ENCODE measurements at regions not wholly inside any gene's neighbourhood (a gene's known extent, or its start where the extent isn't known, plus 50 kb on each side); places are given as distances from the start of the nearest gene placed in this dataset.

- Histone ChIP-seq H3K36me3 (no peaks in the 10 kb centered on the region), H3K4me1 (ENCODE audit: insufficient read depth) (peaks cover 7% of the 10 kb centered on the region), H3K27ac (no peak overlapping the region), H3K4me3 (no peak overlapping the region), H3K27me3 (no peaks in the 10 kb centered on the region), H3K9me3 (no peaks in the 10 kb centered on the region)
- WGBS, 3 donors: 61 to 73% (median 63%) methylated on average over 2 of the region's 2 CpGs
- DNase-seq: no peak
- TF ChIP-seq CTCF (IDR thresholded peaks at IDR 0.05) (no peak), EP300 (IDR thresholded peaks at IDR 0.05) (no peak), POLR2A (IDR thresholded peaks at IDR 0.05) (no peak)
- intact Hi-C loops (cut with DNase I): no loop called here
Measured at GRCh38 chr6:132132422-132132821, 181.2 kb upstream of the CCN2 start.

GRCh38 chr6:132131758-132132157 is 180.6 kb upstream of the CCN2 start:
- peak overlapping the region in 1 of 2 donors; percentile 77 for H3K27ac ChIP-seq
- intact Hi-C loops (cut with DNase I): no loop called here
- no peak overlapping the region for H3K4me3 ChIP-seq

GRCh38 chr6:132131351-132131750 is 180.2 kb upstream of the CCN2 start:
- Histone ChIP-seq H3K27me3 (no peaks in the 10 kb centered on the region), H3K27ac (peak overlapping the region; percentile 41 to 77), H3K36me3 (no peaks in the 10 kb centered on the region), H3K4me1 (ENCODE audit: insufficient read depth) (peaks cover 7% of the 10 kb centered on the region), H3K9me3 (no peaks in the 10 kb centered on the region), H3K4me3 (peak overlapping the region; percentile 4)
- no peak for DNase-seq
- WGBS, 3 donors: 31 to 39% (median 31%) methylated on average over 3 of the region's 3 CpGs
- no peak for TF ChIP-seq CTCF (IDR thresholded peaks at IDR 0.05)
- TF ChIP-seq EP300 (IDR thresholded peaks at IDR 0.05): no peak
- TF ChIP-seq POLR2A (IDR thresholded peaks at IDR 0.05): no peak
- intact Hi-C loops (cut with DNase I): no loop called here

More at GRCh38 chr6:132131758-132132157, 180.6 kb upstream of the CCN2 start:
- no peak for TF ChIP-seq EP300 (IDR thresholded peaks at IDR 0.05)
- no peak for TF ChIP-seq CTCF (IDR thresholded peaks at IDR 0.05)
- no peak for TF ChIP-seq POLR2A (IDR thresholded peaks at IDR 0.05)
- Histone ChIP-seq H3K9me3 (no peaks in the 10 kb centered on the region), H3K36me3 (no peaks in the 10 kb centered on the region), H3K27me3 (no peaks in the 10 kb centered on the region), H3K4me1 (ENCODE audit: insufficient read depth) (peaks cover 7% of the 10 kb centered on the region)
- WGBS, 3 donors: 29 to 40% (median 30%) methylated on average over 2 of the region's 2 CpGs
- DNase-seq: peak in 3 of 5 donors; percentile 11 to 42 (median 18)

- Histone ChIP-seq H3K4me1 (ENCODE audit: insufficient read depth) (peaks cover 7% of the 10 kb centered on the region), H3K27ac (peak overlapping the region; percentile 41 to 77), H3K27me3 (no peaks in the 10 kb centered on the region), H3K9me3 (no peaks in the 10 kb centered on the region), H3K36me3 (no peaks in the 10 kb centered on the region), H3K4me3 (no peak overlapping the region)
- TF ChIP-seq EP300 (IDR thresholded peaks at IDR 0.05) (peak; percentile 8), POLR2A (IDR thresholded peaks at IDR 0.05) (no peak), CTCF (IDR thresholded peaks at IDR 0.05) (no peak)
- intact Hi-C loops (cut with DNase I): no loop called here
- peak; percentile 30 to 56 (median 43) for DNase-seq
- WGBS, 3 donors: 12 to 13% (median 12%) methylated on average over 10 of the region's 10 CpGs
Measured at GRCh38 chr6:132130626-132131298, 179.6 kb upstream of the CCN2 start.
